HG03565 (cell line): ENCODE measurements at regions not wholly inside any gene's neighbourhood (a gene's known extent, or its start where the extent isn't known, plus 50 kb on each side); places are given as distances from the start of the nearest gene placed in this dataset.
"Not testable (repeated sequence)": the region's sequence is repeated elsewhere in the genome, so short reads cannot be mapped to it uniquely, and the experiment has no call there.

Experiments
- ATAC-seq: cut with Tn5 transposase; IDR thresholded peaks from one replicate; pipeline ENCODE4 v1.9.1; 2021; ENCODE audit warnings: mild to moderate bottlenecking, moderate library complexity; ENCODE audit not compliant: unreplicated experiment

- no peak for ATAC-seq
Measured at GRCh38 chr2:117618607-117619006, 195.9 kb upstream of the DDX18 start.

GRCh38 chr2:117621326-117621725 is 193.2 kb upstream of the DDX18 start:
- ATAC-seq = no peak

DNA sequence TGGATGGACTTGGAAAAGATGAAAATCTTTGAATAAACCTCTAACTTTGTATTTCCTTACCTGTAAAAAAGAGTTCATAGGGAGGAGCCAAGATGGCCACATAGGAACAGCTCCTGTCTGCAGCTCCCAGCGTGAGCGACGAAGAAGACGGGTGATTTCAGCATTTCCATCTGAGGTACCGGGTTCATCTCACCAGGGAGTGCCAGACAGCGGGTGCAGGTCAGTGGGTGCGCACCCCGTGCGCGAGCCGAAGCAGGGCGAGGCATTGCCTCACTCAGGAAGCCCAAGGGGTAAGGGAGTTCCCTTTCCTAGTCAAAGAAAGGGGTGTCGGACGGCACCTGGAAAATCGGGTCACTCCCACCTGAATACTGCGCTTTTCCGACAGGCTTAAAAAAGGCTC is 191.3 kb upstream of the DDX18 start:
- ATAC-seq = not testable (repeated sequence)

DNA sequence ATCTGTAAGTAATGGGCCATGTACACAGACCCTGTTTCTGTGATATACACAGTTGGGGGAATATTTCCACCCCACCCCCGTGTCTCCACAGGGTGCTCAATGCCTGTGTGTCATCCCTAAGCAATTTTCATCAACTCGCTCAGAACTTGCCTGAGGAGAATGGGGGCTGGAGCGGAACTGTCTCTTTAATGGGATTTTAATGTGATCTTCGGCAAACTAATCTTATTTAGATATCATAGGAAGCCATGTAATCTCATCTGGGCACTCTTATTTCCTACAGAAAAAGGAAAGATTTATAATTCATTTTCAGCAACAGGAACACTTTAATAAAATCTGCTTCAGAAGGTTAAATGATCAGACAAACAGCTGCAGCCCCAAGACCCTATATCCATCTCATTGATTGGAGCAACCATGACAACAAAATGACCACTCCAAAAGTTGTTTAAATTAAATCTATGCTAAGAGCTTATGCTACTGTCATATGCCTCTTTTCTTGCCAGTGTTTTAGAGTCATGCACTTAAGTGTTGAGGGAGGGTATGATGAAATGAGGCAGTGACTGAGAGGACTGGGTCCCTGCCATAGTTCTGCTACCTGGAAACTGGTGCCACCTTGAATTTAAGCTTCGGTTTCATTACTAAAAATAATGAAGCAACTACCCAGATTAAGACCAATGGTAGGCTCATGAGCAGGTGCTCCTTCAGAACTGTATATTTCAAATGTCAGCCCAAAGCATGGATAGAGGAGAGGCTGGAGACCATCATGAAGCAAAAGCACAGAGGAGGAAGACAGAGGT is 183.1 kb upstream of the DDX18 start:
- ATAC-seq = no peak

DNA sequence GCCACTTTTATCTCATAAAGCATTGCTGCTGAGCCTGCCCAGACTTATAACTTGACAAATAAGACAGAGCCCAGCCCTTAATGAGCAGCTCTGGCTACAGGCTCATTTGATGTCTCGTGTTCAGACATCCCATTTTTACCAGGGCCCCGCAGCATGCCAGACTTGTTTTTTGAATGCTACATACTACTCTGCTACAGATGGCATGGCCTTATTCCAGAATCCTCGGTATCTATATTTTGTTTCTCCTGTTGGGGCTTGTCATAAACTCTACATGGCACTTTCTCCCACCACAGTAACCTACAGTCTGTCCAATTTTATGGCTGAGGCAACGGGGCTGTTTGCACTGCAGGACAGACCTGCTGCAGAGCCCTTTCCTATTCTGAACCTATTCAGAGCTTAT is 179.0 kb upstream of the DDX18 start:
- no peak for ATAC-seq

DNA sequence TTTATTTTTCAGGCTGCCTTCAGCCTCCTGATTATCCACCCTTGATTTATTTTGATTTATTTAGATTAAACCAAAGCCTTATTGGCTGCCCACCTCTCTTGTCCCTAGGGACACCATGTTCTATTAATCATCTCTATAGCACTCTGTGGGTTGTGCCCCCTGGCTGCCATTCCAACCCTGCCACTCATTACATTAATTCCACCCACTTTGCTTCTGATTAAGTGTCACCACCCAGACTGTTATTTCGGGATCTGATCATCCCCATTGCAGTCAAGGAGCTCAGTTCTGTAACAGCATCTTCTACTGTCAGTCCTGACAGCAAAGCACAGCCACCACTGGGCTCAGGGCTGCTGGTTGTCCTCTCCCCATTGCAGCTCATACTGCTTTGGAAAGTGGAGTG is 175.1 kb upstream of the DDX18 start:
- ATAC-seq = no peak

DNA sequence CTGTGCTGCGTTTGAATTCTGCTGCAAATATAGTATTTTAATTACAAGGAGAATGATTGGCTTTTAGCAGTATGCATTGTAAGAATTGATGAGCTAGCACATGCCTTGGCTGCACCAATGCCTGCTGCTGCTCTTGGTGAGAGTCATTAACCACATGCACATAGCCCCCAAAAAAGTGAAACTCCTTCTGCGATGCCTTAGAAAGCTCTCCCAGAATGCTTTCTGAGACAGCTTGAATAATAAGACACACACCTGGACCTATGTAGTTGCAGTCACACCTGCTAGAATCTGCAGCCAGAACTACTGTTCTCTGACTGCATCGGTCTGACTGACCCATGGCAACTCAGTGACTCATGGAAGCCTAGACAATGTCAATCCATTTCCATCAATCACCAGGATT is 170.1 kb upstream of the DDX18 start:
- no peak for ATAC-seq

DNA sequence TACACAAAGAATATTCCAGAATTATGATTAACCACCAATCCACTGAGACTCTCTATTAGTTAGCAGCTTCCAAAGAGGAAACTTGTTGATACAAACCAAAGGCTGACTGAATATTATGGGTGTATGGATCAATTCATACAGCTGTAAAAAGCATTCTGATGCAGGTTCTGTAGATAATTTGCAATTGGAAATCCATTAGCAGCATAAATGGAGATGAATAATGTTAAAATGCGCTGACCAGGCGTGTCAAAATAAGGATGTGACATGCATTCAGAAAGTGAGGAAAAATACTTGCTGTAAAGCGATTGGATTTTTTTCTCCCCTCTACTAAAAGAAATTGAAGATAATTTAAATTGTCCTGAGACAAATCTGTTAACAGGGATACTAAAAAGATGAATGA is 169.0 kb upstream of the DDX18 start:
- no peak for ATAC-seq

DNA sequence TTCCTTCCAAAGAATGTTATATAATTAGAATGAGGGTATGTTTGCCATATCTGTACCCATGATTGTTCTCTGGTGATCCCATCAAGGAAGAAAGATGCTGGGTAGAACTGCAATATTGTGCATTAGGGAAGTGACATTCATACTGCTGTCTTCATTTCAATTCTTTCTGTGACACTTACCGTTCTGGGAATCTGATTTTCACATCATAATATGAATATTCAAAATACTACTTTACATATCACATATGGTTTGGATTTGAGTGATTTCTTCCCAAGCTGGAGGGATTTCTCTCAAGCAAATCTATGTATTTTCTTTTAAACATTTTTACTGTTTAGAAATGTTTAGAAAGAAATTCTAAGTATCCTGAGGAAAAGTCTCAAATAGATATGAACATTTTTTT is 168.4 kb upstream of the DDX18 start:
- ATAC-seq = no peak

DNA sequence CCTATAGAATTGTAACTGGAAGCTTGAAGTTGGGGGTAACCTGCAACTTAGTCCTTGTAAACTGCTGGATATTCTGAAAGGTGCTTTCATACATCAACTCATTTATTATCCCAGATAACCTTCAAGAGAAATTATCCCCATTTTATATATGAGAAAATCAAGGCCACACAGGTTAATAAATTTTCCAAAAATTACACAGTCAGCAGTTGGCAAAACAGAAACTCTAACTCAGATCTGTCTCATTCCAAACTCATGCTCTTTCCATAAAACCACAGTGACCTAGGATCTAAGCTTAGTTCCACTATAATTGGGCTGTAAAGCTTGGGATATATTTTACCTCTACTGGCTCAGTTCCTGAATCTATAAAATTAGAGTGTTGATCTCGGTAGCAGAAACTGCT is 167.6 kb upstream of the DDX18 start:
- ATAC-seq = no peak

GRCh38 chr2:117656546-117656945 is 157.9 kb upstream of the DDX18 start:
- ATAC-seq = no peak

GRCh38 chr2:117661619-117662018 is 152.9 kb upstream of the DDX18 start:
- no peak for ATAC-seq

DNA sequence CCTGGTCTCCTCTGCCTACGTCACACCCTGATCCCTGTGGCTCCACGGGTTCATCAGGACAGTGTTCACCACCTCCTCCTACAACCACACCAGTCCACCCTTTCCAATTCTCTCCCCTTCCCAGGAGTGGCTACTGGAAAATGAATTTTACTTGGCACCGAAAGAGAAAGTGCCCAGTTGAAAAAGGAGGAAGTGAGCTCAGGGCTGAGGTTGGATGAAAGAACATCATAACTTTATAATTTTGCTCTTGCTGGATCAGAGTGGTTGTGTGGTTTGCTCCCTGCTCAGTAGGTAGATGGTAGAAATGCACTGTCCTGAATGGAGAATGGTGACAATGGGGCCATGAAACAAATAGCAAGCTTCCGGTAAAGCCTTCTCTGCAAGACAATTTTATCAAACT is 140.3 kb upstream of the DDX18 start:
- no peak for ATAC-seq

GRCh38 chr2:117679952-117680351 is 134.5 kb upstream of the DDX18 start:
- ATAC-seq = no peak

GRCh38 chr2:117684919-117685318 is 129.6 kb upstream of the DDX18 start:
- no peak for ATAC-seq

DNA sequence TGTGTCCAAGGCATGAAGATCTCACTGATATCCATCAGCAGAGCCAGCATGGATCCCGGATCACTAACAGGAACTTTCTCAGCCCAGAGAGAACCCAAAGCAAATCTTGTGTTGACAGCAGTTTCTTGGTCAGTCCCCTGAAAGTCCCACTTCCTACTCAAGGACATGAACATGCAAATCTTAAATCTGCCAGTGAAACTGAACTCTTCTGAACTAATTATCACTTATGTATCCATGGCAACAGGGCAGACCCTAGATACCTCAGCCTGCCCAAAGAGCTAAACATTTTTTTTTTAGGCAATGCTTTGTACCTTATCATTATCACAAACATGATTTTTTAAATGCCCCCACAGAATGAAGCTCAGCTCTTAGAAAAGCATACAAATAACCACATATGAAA is 127.8 kb upstream of the DDX18 start:
- ATAC-seq = peak; percentile 99

- no peak for ATAC-seq
Measured at GRCh38 chr2:117691595-117691994, 122.9 kb upstream of the DDX18 start.

- no peak for ATAC-seq
Measured at GRCh38 chr2:117692001-117692763, 122.3 kb upstream of the DDX18 start.

GRCh38 chr2:117693154-117693553 is 121.3 kb upstream of the DDX18 start:
- ATAC-seq = no peak

DNA sequence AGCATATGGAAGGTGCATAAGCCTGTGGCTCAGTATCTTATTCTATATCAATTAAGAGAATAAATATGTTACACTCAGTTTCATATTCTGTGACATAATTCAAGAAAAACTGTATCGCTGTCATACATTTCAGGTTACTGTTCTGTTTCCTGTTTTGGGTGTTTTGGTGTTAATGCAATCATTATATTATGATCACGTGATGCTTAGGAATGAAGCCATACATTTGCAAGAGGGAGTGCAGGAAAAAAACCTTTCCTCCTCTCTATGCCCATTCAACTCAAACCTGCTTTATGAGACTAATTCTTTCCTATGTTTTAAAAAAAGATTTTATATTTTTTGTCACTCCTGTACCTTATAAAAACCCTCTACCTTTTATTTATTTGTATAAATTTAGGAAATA is 120.8 kb upstream of the DDX18 start:
- no peak for ATAC-seq

DNA sequence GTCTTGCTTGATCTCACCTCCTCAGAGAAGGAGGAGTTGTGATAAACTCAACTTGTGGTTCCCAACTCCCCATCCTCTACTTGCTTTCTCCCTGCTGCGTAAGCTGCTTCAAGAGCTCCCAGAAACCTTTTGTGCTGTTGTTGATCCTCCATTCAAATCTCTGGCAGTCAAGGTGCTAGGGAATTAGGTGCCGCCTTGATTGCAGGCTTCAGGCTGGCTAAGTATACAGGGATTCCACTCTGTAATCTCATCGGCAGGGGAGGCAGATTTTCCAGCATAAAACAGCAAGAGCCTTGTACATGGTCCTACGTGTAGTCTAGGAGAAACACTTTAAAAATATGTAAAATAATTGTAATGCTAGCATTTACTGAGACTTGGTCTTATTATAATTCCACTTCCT is 116.2 kb upstream of the DDX18 start:
- no peak for ATAC-seq

DNA sequence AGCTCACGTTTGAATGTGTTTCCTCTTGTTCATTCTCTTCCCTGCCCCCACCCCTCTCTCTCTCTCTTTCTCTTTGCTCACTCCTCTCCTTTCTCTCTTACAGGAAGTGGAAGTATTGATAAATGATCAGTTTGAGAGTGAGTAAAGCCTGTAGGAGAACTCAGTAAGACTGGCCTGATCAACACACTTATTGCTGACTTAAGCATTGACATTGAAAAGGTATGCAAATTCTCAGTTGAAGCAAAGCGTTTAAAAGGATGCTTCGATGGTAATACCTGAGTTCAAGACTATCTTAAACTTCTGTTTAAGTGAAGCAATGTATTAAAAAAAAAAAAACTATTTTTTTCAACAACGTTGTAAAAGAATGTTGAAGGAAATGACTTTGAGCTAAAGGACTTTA is 115.7 kb upstream of the DDX18 start:
- ATAC-seq = no peak
